CD4-positive, alpha-beta T cell treated with Interleukin-4 for 1 hour (primary cell): ENCODE measurements at regions not wholly inside any gene's neighbourhood (a gene's known extent, or its start where the extent isn't known, plus 50 kb on each side); places are given as distances from the start of the nearest gene placed in this dataset.
"Not testable (repeated sequence)": the region's sequence is repeated elsewhere in the genome, so short reads cannot be mapped to it uniquely, and the experiment has no call there.

Source experiments
- DNase-seq, 2 donors: peaks; one replicate each; pipeline ENCODE4 v3.0.0-alpha.2; 2020 to 2022

DNA sequence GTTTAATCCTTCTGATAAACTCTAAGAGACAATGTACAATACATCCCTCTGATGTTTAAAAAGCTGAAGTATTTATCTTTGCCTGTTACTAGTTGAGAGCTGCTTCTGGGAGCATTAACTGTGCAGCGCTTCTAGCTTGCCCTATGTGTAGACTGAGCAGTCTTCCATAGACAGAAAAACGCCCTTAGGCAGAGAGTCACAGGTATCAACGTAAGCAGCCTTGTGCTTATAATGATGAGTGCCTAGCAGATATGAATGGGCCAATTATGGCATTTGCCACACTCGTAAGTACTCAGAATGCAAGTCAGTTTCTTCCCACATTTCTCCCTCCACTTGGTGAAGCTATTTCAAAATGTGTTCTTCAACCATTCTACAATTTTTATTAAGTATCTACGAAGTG is 731.1 kb upstream of the SLC8A1 start:
- no peak for DNase-seq

DNA sequence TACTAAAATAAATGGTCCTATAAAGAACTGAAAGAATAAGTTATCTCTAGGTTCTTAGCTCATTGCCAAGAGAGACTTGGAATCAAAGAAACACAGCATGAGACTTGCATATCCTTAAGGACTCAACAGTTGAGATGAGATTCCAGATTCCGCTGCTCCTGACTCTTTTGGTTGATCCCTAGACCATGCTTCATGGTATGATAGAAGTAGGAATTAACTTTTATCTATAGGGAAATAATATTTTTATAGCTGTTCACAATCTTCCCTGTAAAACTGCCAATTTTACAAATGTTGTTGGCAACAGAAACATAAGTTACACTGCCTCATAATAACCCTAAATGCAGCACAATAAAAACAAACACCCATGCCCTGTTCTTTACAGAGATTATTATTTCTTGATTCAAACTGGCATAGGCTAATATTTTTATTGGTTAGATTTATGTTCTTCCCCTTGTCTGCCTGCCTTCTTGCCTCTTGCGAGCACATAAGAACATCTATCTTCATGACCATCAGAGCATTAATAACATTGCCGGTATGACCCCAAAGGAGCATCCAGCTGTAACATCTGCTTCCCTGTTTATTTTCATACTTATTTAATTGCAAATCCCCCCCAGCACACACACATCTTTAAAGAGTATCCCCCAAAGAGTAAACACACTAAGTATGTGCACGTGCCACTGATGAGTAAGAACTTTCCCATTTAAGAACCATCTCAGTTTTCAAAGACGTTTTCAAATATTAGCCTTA is 735.7 kb upstream of the SLC8A1 start:
- no peak for DNase-seq

DNA sequence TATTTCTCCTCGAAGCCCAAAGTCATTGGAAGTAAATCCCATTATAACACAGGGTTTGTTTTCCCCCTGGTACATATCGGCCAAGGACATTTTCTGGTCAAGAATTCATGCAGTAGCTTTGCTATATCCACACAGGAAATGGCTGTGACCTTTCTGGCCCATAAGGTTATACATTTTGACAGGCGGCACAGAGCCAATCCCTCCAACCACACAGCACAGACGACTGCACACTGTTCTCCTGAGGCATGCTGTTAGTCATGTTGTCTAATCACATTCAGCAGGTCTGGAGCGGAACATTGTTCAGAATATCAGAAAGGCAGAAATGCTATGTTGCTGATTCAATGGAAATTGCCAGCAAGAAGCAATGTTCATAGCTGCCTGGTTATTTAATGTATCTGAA is 742.3 kb upstream of the SLC8A1 start:
- no peak for DNase-seq

DNA sequence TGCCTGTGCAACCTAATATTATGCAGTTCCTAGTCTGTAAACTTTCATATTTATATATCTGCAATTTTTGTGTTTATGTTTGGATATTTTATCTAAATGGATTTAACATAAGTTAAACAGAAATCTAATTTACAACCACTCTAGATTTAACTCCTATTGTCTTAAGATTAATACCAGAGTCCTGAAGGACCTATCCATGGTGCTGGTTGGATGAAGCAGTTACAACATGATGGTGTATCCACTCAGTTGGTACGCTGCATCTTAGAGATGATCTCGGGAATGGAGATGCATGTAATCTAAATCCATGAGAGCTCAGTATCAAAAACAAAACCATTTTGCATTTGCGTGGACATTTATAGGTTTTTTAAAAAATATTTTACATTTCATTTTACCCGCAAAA is 745.9 kb upstream of the SLC8A1 start:
- DNase-seq = no peak

DNA sequence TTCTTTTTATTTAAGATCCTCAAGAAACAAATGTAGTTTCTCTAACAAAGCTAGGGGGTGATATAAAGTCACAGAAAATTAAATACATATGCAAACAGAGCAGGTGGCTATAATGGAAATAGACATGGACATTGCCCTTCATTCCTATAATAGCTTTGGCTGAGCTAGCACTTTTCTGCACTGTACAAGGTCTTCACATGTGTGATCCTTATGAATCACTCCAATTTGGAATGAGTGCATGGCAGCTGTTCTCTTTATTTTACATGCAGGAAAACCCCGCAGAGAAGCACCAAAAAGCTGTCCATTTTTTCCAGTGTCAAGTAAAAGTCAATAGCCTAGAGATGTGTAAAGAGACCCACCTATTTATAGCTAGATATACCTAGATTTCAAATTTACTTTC is 747.4 kb upstream of the SLC8A1 start:
- no peak for DNase-seq

DNA sequence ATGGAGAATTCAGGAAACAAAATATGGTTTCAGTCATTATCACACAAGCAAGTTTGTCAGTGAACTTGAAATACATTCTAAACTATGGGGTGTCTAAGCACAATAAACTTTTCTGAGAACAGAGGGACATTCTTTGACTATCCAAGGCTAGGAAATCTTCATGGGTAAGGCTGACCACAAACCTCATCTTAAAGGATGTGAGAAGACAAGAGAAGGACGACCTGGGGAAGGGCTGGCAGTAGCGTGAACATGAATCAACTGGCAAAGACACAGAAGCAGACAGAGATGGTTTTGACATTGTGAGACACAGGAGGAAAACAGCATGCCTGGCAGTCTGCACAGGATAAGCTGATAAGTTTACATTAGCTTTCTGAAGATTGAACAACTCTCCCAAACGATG is 752.4 kb upstream of the SLC8A1 start:
- no peak for DNase-seq

DNA sequence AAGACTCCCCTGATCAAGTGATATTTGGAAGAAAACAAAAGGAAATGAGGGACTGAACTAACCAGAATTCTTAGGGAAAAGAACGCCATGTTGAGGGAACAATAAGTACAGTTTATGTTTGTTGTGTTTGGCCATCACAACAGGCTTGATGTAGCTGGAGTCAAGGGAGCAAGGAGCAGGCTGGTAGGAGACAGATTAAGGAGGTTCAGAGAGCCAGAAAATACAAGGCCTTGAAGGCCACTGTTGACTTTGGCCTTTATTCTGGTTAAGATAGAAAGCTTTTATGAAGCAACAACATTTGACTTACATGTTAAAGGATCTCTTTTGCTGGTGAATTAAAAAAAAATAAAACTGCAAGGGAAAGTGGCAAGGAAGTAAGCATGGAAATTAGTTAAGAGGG is 754.1 kb upstream of the SLC8A1 start:
- DNase-seq = no peak

DNA sequence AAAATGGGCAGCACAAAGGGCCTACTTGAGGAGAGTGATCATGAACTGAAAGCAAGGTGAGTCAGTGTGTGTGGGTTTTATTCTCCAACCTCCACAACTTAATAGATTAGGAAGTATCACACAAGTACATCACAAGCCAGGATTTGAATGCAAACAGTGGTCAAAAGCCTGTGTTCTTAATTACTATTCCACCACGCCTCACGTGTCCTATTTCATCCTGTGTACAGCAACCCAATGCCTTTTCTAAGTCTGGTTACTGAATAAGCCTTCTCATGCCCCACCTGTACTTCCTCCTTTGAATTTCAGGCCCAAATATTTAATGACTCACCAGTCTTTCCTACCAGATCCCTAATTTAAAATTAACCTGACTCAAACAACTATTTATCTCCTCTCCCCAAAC is 755.7 kb upstream of the SLC8A1 start:
- DNase-seq = no peak

DNA sequence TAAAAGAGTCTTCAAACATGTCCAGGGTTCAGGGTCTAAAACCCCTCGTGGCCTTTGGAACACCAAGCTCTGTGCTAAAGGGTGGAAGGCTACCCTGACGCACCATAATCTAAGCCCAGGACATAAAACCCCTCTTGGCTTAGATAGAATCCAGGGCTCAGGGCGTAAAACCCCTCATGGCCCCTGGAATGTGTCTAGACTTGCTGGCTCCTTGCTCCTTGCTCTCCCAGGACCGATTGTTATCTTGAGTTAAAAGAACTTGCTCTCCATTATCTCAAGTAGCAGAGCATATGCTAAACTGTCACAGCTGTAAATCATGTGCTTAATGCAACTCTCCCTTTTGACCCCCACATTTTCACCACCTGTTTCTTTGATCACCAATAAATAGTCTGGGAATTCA is 758.1 kb upstream of the SLC8A1 start:
- DNase-seq = not testable (repeated sequence)

DNA sequence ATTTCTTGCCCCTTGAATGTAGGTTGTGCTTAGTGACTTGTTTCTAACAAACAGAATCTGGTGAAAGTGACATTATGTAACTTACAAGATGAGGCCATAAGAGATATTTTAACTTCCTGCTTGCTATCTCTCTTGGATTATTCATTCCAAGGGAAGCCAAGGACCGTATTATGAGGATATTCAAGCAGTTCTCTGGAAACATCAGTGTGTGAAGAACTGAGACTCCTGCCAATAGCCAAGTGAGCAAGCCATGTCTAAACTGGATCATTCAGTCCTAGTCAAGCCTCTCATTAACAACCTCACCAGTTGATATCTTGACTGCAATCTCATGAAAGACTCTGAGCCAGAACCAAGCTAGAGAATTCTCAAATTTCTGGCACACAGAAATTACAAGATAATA is 765.1 kb upstream of the SLC8A1 start:
- DNase-seq = no peak

DNA sequence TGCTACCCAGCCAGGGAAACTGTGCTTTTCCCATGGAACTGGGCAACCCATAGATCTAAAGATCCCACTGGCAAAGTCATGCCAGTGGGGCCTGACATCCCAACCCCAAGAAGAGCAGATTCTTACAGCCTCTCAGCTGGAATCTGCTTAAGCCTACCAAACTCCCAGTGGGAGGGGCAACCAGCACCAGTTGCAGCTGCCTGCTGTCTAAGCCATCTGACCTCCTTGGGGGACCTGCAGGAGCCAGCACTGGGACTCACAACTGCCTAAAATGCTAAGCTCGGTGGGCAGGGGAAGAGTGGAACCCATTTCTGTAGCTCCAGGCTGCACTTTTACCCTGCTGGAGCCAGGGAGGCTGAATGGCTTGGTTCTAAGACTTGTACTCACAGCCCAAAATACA is 770.7 kb upstream of the SLC8A1 start:
- DNase-seq = no peak

DNA sequence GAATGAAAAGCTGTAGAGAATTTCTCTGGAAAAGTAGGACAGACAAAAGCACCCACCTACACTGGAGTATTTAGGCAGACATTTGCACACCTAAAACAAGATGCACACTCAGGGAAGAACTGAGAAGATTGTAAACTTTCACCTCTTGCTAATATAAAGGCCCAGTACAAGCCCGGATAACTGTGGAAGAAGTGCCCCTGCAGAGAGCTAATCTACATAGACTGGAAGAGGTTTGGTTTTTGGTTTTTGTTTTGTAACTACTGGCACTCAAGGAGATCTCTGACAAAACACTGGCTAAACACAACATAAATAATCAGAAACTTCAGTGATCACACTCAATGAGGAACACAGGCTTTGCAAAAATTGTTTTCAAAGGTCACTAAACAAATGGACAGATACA is 782.2 kb upstream of the SLC8A1 start:
- no peak for DNase-seq

DNA sequence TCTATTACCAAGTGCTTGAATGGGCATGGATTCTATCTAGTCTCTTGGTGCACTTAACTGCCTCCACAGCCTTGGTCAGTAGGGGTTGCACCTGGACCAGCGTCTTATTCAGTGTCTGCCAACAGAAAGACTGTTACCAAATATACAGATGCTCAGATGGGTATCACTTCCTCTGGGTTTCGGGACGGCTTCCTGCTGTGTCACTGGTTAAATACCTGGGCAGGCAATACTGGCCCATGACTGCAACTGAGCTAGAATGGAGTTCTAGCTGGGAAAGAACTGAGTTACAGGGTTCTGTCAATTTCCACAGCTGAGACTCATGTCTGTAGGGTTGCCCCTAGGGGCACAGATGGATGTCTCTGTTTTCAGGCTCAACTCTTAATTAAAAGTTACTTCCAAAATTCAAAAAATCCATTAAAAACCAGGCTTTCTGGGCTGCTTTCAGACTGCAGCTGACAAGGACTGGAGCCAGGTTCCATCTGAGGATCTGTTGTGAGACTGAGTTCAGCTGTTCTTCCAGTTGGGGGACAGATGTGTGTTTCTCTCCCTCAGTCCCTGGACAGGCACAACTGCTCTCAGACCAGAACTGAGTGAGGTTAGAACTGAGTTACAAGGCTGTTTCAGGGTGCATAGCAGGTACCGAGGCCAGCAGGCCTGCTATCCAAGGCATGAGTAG is 789.6 kb upstream of the SLC8A1 start:
- no peak for DNase-seq

DNA sequence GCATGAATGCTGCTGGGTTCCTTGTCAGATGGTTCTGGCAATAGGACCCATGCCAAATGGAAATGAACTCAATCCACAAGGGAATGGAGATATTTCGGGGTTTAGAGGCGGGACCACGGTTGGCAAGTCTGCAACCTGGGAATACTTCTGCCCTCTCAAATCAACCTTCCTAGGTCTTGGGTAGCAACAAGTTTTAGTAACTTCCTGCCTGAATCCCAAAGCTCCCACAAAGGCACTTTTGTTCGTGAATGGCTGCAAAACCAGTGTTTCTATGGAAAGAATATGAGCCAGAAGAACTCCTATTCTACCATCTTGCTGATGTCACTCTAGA is 790.1 kb upstream of the SLC8A1 start:
- DNase-seq = no peak

DNA sequence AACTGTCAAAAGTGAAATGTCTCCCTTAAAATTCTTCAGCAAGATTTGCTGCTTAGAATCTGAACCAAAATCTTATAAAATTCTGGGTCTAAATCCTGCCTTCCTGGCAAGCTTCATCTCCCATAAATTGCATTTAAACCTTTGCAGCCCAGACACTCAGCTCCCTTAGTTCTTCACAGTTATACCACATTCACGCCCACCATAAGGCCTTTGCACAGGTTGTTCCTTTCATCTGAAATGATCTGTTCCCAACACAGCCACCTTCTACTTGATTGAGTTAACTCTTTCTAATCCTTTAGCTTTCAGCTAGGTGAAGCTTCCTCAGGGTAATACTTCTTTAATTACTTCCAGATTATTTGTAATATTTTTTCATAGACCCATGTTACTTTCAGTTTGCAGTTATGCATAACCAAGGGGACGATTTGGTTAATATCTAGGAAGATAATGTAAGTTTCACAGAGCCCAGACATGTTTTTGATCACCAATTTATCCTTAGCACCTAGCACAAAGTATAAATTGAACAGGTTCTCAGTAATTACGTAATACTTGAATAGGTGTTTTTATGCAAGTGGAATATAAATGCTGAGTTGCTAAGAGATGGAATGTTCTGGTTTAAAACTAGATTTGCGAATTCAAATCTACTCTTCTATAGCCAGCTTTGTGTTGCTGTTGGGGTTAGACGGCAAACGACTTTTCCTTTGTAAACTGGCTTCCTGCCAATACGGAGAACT is 779.7 kb upstream of the PKDCC start:
- no peak for DNase-seq

DNA sequence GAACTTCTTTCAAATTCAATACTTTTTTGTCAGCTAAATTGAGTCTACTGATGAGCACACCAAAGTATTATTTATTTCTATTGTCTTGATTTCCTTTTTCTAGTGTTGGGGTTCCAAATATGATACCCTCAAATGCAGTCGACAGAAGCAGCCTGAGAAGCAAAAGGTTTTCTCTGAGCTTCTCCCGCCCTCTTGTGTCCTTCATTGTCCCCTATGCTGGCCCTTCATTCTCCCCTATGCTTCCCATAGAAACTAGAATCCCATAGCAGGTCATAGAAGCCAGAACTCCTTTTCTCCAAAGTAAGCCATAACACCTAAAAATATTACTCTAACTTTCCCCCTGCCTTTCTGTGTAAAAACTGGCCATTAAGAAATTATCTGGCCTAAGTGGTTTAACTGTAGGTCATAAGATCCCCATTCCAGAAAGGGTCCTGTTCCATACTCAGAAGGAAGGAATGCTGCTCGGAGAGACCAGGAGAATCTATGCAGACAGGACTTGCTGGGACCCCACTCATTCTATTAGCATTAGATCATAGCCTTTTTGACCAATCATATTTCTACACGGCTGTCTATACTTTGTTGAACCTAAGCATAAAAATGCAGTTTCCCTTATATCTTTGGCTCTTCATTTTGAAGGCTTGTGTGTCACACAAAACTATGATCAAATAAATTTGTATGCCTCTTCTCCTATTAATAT is 764.6 kb upstream of the PKDCC start:
- no peak for DNase-seq

DNA sequence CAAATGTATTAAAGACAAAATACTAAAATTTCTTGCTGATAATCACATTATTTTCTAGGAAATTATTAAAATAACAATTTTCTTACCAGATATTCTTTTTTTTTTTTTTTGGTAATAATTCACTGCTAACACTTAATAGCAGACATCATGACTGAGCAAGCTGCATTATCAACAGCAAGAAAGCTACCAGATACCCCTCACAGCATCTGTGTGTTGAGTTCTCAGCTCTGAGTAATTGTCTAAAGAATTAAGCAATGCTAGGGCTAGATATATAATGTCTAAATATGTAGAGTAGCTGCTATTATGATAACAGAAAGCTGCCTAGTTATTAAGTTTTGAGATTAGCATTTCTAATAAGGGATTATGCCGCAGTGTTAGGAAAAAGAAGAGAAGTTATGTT is 754.3 kb upstream of the PKDCC start:
- DNase-seq = no peak

DNA sequence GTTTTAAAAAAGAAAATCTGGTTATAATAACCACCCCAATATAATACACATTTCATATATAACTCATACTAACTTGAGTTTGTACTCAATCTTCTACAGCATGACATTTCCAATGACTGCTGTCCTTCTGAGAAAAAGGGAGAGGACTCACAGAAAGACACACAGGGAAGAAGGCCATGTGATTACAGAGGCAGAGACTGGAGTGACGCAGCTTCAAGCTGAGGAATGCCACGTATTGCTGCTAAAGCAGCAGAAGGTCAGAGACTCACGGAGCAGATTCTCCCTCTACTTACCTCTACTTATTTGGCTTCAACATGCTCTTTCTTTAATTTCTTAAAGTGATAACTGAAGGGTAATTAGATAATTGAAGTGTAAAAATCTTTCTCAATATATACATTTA is 753.5 kb upstream of the PKDCC start:
- DNase-seq = no peak

DNA sequence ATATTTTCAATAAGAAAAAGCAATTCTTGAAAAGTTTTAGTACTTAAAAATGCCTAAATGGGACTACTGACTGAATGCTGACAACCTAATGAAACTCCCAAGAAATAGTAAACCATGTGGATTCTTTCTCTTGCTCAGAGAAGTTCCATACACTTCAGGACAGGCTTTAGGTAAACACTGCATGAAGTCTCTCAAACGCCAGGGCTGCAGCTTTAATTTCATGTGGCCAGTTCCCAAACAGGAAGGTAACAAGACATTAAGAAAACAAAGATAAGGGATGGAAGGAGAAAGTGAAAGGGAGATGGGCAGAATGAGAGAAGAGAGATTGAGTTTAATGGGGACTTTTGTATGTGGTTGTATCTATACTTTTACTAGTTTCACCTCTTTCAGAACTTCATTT is 734.7 kb upstream of the PKDCC start:
- DNase-seq = no peak

DNA sequence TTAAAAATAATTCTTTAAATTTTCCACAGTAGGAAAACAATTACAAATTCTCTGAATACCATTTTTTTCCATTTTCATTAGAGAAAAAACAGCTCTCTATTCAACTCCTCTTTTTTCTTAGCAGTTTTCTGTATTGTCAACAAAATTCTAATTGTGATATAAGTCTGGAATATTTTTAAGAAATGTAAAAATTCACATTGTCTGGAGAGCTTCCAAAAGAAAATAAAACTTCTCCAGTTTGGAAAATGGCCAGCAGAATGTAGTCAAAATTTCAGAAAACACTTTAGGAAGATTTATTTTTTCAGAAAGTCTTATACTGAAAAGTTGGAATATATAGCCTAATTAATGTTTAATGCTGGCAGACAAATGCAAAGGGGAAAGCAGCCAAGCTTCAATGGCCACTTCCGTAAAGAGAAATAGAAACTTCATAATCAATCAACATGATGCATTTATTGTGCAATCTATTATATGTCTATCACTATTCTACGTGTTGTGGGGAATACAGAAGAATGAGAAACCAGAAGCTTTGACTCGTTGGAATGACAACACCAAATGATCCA is 733.2 kb upstream of the PKDCC start:
- no peak for DNase-seq

DNA sequence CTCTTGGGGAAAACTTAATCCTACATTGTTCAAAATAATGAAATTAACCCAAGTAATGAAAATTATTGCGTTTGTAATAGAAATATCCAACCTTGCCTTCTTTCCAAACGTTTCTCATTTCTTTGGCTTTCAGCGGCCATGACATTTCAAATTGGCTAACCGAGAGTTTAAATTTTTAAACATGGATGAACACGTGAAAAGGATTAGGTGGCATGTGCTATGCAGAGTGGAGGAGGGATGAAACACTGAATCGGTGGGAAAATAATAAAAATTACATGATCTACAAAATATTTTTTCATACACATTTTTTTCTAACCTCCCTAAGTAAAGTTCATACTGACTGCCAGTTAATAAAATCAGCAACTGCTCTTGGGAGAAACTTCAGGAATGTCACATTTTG is 728.4 kb upstream of the PKDCC start:
- DNase-seq = no peak

DNA sequence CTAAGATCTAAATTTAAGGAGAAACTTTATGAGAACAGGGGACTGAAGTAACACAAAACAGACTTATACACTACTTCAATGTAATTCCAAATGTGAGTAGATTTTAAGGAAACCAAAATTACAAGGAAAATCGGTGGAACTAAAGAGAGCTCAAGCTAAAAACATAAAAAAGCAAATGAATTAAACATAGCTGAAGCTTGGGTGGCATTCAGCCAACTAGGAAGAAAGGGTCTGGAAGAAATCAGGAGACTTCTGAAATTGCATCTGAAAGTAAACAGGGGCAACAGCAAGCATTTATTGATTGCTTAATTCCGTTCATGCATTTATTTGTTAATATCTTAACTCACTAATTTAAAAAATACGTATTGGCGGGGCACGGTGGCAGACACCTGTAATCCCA is 727.3 kb upstream of the PKDCC start:
- no peak for DNase-seq

DNA sequence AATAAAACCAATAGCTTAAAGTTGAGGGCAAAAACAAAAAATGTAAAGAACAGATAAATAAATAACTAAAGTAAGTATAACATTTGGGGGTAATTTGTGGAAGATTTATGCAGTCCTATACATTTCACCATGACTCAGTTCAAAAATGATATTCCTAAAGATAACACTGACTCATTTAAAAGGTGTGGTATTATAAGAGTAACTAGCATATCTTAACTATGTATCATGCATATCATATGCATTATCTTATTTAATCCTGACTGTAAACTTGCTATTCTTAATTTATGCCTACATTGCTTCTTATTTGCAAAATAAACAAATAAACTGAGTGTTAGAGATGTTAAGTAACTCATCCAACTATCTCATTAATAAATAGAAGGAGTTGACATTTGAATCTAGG is 726.5 kb upstream of the PKDCC start:
- DNase-seq = no peak

DNA sequence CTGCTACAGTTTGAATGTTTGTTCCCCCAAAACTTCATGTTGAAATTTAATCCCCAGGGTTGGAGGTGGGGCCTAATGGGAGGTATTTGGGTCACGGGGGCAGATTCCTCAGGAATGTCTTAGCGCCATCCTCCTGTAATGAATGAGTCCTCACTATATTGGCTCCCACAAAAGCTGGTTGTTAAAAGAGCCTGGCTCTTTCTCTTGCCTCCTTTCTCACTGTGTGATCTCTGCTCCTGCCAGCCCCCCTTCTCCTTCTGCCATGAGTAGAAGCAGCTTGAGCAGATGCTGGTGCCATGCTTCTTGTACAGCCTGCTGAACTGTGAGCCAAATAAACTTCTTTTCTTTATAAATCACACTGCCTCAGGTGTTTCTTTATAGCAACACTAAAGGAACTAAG is 721.0 kb upstream of the PKDCC start:
- no peak for DNase-seq
